ENCODE measurements at regions not wholly inside any gene's neighbourhood (a gene's known extent, or its start where the extent isn't known, plus 50 kb on each side); places are given as distances from the start of the nearest gene placed in this dataset.

- TF ChIP-seq POLR2A (IDR thresholded peaks at IDR 0.05; ENCODE audit: low read length) (no peak), ESRRA (IDR thresholded peaks at IDR 0.05; ENCODE audit: borderline replicate concordance, low read length) (no peak), FOSB (CRISPR knock-in tag; IDR thresholded peaks at IDR 0.05) (no peak), HEYL (CRISPR knock-in tag; IDR thresholded peaks at IDR 0.05) (no peak), PHF8 (IDR thresholded peaks at IDR 0.05; ENCODE audit: borderline replicate concordance, low read depth) (no peak), FOXS1 (CRISPR knock-in tag; IDR thresholded peaks at IDR 0.05) (no peak), EP300 (IDR thresholded peaks at IDR 0.05) (no peak), JUN (IDR thresholded peaks at IDR 0.05) (no peak), KDM1A (IDR thresholded peaks at IDR 0.05; ENCODE audit: low read depth) (no peak), RFX5 (IDR thresholded peaks at IDR 0.05) (no peak), POLR2AphosphoS2 (conservative IDR thresholded peaks at IDR 0.05; ENCODE audit: low read length) (no peak), CBX2 (IDR thresholded peaks at IDR 0.05; ENCODE audit: borderline replicate concordance, low read depth) (no peak), EHMT2 (IDR thresholded peaks at IDR 0.05; ENCODE audit: low read depth) (no peak), EHF (CRISPR knock-in tag; IDR thresholded peaks at IDR 0.05) (no peak), ZC3H11A (IDR thresholded peaks at IDR 0.05) (no peak), HOXB13 (CRISPR knock-in tag; IDR thresholded peaks at IDR 0.05; ENCODE audit: low read depth) (no peak), CHD2 (IDR thresholded peaks at IDR 0.05; ENCODE audit: low read length, partially characterized antibody) (no peak), RNF2 (IDR thresholded peaks at IDR 0.05; ENCODE audit: borderline replicate concordance, low read depth) (no peak)
- TF ChIP-seq, protein P1, sequence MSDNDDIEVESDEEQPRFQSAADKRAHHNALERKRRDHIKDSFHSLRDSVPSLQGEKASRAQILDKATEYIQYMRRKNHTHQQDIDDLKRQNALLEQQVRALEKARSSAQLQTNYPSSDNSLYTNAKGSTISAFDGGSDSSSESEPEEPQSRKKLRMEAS (IDR thresholded peaks at IDR 0.05) = no peak
- POLR2A ChIA-PET = interaction anchor here (1.1 kb wide), 1 partner anchor 16 kb away, joined by 3 read pairs; no protein-coding TSS in a partner anchor
- Histone ChIP-seq H3K4me1 (no peaks in the 10 kb centered on the region), H3K9me3 (no peaks in the 10 kb centered on the region), H3K27ac (no peak overlapping the region), H3K4me2 (no peak overlapping the region), H3K4me3 (no peak overlapping the region)
- DNase-seq (ENCODE audit: low read depth in 1 of 2, low spot score in 1 of 2) = no peak
- CTCF ChIA-PET = interaction anchor here (2.2 kb wide), 1 partner anchor 11 kb away, joined by 8 read pairs; no protein-coding TSS in a partner anchor
- ATAC-seq = no peak
- FAIRE-seq = no peak
- 30% methylated on average over 7 of the region's 7 CpGs for WGBS (ENCODE audit: missing lambda C conversion rate)
Measured at GRCh38 chr12:4118017-4118510, 155.5 kb upstream of the CCND2 start.

DNA sequence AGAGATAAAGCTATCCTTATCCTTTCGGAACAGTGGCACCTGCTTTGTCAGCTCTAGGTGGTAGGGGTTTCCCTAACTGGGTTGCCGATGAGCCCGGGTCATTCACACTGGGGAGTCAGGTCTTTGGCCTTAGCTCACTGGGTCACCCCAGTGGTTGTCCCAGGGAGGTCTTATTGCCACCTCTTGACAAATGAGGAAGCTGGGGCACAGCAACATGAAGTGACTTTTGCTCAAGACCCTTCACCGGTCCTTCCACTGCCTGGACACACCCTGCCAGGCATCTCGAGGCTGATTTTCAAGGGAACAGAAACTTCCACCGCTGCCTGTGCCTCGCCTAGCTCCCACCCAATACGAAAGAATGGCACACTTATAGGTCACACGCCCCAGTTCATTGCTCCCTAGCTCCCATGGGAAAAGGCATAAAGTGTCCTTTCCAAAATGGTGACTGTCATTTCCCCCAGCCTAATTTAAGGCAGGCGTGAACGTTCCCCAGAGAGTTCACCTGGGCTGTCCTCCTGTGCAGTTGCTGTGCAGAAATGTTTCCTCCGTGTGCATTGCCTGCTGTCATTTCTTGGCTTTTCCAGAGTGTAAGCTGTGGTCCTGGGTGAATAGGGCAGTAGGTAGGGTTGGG is 156.1 kb upstream of the CCND2 start:
- Histone ChIP-seq H3K4me3 (no peak overlapping the region), H3K9me3 (no peaks in the 10 kb centered on the region), H3K4me1 (no peaks in the 10 kb centered on the region), H3K4me2 (no peak overlapping the region), H3K27ac (no peak overlapping the region)
- FAIRE-seq = no peak
- no peak for DNase-seq (ENCODE audit: low read depth in 1 of 2, low spot score in 1 of 2)
- TF ChIP-seq CBX8 (IDR thresholded peaks at IDR 0.05) (no peak), ELK1 (IDR thresholded peaks at IDR 0.05; ENCODE audit: low read depth, low read length) (no peak), NR3C1 (IDR thresholded peaks at IDR 0.05) (no peak), BHLHE40 (IDR thresholded peaks at IDR 0.05; ENCODE audit: low read depth, low read length) (no peak), HMGXB4 (CRISPR knock-in tag; IDR thresholded peaks at IDR 0.05; ENCODE audit: borderline replicate concordance) (no peak)
- ATAC-seq = no peak
- ChIA-PET CTCF (interaction anchor here (1.9 to 2.2 kb wide), 2 partner anchors 10 to 160 kb away, joined by 7 to 8 read pairs; no protein-coding TSS in a partner anchor), POLR2A (interaction anchor here (1.1 kb wide), 1 partner anchor 17 kb away, joined by 3 read pairs; no protein-coding TSS in a partner anchor)
- WGBS (ENCODE audit: missing lambda C conversion rate) = 18% methylated on average over 10 of the region's 12 CpGs
